Esophagus squamous epithelium (tissue), 4 donors: ENCODE measurements at regions not wholly inside any gene's neighbourhood (a gene's known extent, or its start where the extent isn't known, plus 50 kb on each side); places are given as distances from the start of the nearest gene placed in this dataset.

ENCODE experiments used
- POLR2A ChIP-seq, 4 donors: fragments of 450-650 bp; IDR thresholded peaks; one replicate each; pipeline ENCODE4 v1.6.1; 2017; ENCODE audit warnings: antibody characterized with exemption in 4 of 4, mild to moderate bottlenecking in 4 of 4, moderate library complexity in 3 of 4
- TF ChIP-seq, protein P1 (sequence below), 6 experiments: fragments of 450-650 bp in 4 of 6; fragments of 200-600 bp in 2 of 6; sonication (generic) in 2 of 6; IDR thresholded peaks; one replicate each; pipeline ENCODE4 v1.5.1; 2016 to 2019; ENCODE audit warnings: antibody characterized with exemption in 6 of 6, mild to moderate bottlenecking in 4 of 6, moderate library complexity in 4 of 6

DNA sequence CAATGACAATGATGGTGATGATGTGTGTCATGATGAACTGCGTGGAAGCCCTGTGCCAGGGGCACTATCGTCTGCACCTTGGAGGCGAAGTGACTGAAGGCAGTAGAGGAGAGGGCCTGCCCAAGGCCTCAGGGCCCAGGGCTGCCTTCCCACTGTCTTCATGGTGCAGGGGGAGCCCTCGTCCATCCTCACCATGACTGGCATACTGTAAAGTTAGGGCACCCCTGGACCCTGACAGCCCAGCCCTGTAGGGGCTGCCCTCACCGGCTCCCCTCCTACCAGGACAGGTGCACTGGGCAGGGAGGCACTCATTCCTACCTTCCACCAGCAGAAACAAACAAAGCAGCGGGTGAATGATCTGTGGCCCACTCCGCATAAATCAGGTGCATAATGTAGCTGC lies 156.9 kb upstream of the C1orf174 start:
- TF ChIP-seq, protein P1, sequence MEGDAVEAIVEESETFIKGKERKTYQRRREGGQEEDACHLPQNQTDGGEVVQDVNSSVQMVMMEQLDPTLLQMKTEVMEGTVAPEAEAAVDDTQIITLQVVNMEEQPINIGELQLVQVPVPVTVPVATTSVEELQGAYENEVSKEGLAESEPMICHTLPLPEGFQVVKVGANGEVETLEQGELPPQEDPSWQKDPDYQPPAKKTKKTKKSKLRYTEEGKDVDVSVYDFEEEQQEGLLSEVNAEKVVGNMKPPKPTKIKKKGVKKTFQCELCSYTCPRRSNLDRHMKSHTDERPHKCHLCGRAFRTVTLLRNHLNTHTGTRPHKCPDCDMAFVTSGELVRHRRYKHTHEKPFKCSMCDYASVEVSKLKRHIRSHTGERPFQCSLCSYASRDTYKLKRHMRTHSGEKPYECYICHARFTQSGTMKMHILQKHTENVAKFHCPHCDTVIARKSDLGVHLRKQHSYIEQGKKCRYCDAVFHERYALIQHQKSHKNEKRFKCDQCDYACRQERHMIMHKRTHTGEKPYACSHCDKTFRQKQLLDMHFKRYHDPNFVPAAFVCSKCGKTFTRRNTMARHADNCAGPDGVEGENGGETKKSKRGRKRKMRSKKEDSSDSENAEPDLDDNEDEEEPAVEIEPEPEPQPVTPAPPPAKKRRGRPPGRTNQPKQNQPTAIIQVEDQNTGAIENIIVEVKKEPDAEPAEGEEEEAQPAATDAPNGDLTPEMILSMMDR (IDR thresholded peaks at IDR 0.05): no peak
- TF ChIP-seq POLR2A (IDR thresholded peaks at IDR 0.05): no peak
